ENCODE measurements at regions not wholly inside any gene's neighbourhood (a gene's known extent, or its start where the extent isn't known, plus 50 kb on each side); places are given as distances from the start of the nearest gene placed in this dataset.

GRCh38 chr7:46939089-46939488 lies 642.8 kb downstream of the TNS3 start:
- Histone ChIP-seq H2AFZ (ENCODE audit: low read depth) (no peak overlapping the region), H3K79me2 (ENCODE audit: insufficient read depth, low read depth) (no peaks in the 10 kb centered on the region), H3K36me3 (ENCODE audit: insufficient read depth) (no peaks in the 10 kb centered on the region), H3K4me1 (ENCODE audit: low read depth, poor library complexity, severe bottlenecking) (no peaks in the 10 kb centered on the region), H3K27ac (no peak overlapping the region), H3K4me3 (IDR thresholded peaks at IDR 0.05; ENCODE audit: insufficient read depth, low read depth, low read length) (no peak overlapping the region), H3K27me3 (ENCODE audit: insufficient read depth, low read depth) (no peaks in the 10 kb centered on the region), H3K9ac (no peak overlapping the region), H3K4me2 (no peak overlapping the region), H4K20me1 (ENCODE audit: insufficient read depth) (no peaks in the 10 kb centered on the region)
- TF ChIP-seq CTCF (conservative IDR thresholded peaks at IDR 0.05; ENCODE audit: low read depth, low read length) = no peak

GRCh38 chr7:46937826-46938225 lies 644.1 kb downstream of the TNS3 start:
- H3K4me3 ChIP-seq (IDR thresholded peaks at IDR 0.05; ENCODE audit: insufficient read depth, low read depth, low read length) = no peak overlapping the region
- no peak for TF ChIP-seq CTCF (conservative IDR thresholded peaks at IDR 0.05; ENCODE audit: low read depth, low read length)
- no peak overlapping the region for H3K4me2 ChIP-seq
- no peaks in the 10 kb centered on the region for H3K79me2 ChIP-seq (ENCODE audit: insufficient read depth, low read depth)
- no peaks in the 10 kb centered on the region for H3K36me3 ChIP-seq (ENCODE audit: insufficient read depth)
- H4K20me1 ChIP-seq (ENCODE audit: insufficient read depth) = no peaks in the 10 kb centered on the region
- no peak overlapping the region for H3K9ac ChIP-seq
- no peak overlapping the region for H2AFZ ChIP-seq (ENCODE audit: low read depth)
- H3K27ac ChIP-seq = no peak overlapping the region
- no peaks in the 10 kb centered on the region for H3K4me1 ChIP-seq (ENCODE audit: low read depth, poor library complexity, severe bottlenecking)
- no peaks in the 10 kb centered on the region for H3K27me3 ChIP-seq (ENCODE audit: insufficient read depth, low read depth)

- no peak for TF ChIP-seq CTCF (conservative IDR thresholded peaks at IDR 0.05; ENCODE audit: low read depth, low read length)
- no peaks in the 10 kb centered on the region for H3K36me3 ChIP-seq (ENCODE audit: insufficient read depth)
- no peaks in the 10 kb centered on the region for H3K27me3 ChIP-seq (ENCODE audit: insufficient read depth, low read depth)
- H4K20me1 ChIP-seq (ENCODE audit: insufficient read depth) = no peaks in the 10 kb centered on the region
- H3K27ac ChIP-seq = no peak overlapping the region
- no peaks in the 10 kb centered on the region for H3K4me1 ChIP-seq (ENCODE audit: low read depth, poor library complexity, severe bottlenecking)
- no peak overlapping the region for H2AFZ ChIP-seq (ENCODE audit: low read depth)
- no peak overlapping the region for H3K4me2 ChIP-seq
- H3K79me2 ChIP-seq (ENCODE audit: insufficient read depth, low read depth) = no peaks in the 10 kb centered on the region
- H3K9ac ChIP-seq = no peak overlapping the region
- H3K4me3 ChIP-seq (IDR thresholded peaks at IDR 0.05; ENCODE audit: insufficient read depth, low read depth, low read length) = no peak overlapping the region
Observed at GRCh38 chr7:46934198-46934825, 647.6 kb downstream of the TNS3 start.

GRCh38 chr7:46933596-46933995 lies 648.3 kb downstream of the TNS3 start:
- H2AFZ ChIP-seq (ENCODE audit: low read depth) = no peak overlapping the region
- no peak for TF ChIP-seq CTCF (conservative IDR thresholded peaks at IDR 0.05; ENCODE audit: low read depth, low read length)
- H3K27ac ChIP-seq = no peak overlapping the region
- H3K36me3 ChIP-seq (ENCODE audit: insufficient read depth) = no peaks in the 10 kb centered on the region
- no peaks in the 10 kb centered on the region for H4K20me1 ChIP-seq (ENCODE audit: insufficient read depth)
- H3K4me1 ChIP-seq (ENCODE audit: low read depth, poor library complexity, severe bottlenecking) = no peaks in the 10 kb centered on the region
- H3K4me2 ChIP-seq = no peak overlapping the region
- no peaks in the 10 kb centered on the region for H3K79me2 ChIP-seq (ENCODE audit: insufficient read depth, low read depth)
- H3K9ac ChIP-seq = no peak overlapping the region
- no peaks in the 10 kb centered on the region for H3K27me3 ChIP-seq (ENCODE audit: insufficient read depth, low read depth)
- no peak overlapping the region for H3K4me3 ChIP-seq (IDR thresholded peaks at IDR 0.05; ENCODE audit: insufficient read depth, low read depth, low read length)
